NCI-H2029 treated with DMSO at 0.1 percent for 48 hours (cell line): ENCODE measurements at regions not wholly inside any gene's neighbourhood (a gene's known extent, or its start where the extent isn't known, plus 50 kb on each side); places are given as distances from the start of the nearest gene placed in this dataset.
"Not testable (repeated sequence)": the region's sequence is repeated elsewhere in the genome, so short reads cannot be mapped to it uniquely, and the experiment has no call there.

Experiments
- DNase-seq: peaks from one replicate; lab custom pipeline; 2025; lab: John Stamatoyannopoulos, UW

- no peak for DNase-seq
Measured at GRCh38 chr5:174982485-174982884, 258.1 kb downstream of the MSX2 start.

DNA sequence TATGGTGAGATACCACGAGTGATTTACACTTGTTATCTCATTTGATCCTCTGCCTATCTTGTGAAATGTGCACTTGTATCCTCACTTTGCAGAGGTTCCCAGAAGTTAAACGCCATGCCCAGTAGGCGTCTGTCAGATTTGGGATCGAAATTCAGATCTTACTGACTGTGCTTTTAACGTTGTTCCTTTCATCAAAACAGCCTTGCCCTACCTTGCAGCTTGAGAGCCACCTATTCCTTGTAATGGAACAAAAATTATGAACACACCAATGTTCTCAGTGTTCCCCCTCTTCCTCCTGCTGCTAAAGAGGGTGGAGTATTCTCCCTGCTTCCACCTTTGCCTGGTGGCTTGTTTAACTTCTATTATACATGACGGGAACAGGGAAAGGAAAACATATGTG is 257.0 kb downstream of the MSX2 start:
- no peak for DNase-seq

DNA sequence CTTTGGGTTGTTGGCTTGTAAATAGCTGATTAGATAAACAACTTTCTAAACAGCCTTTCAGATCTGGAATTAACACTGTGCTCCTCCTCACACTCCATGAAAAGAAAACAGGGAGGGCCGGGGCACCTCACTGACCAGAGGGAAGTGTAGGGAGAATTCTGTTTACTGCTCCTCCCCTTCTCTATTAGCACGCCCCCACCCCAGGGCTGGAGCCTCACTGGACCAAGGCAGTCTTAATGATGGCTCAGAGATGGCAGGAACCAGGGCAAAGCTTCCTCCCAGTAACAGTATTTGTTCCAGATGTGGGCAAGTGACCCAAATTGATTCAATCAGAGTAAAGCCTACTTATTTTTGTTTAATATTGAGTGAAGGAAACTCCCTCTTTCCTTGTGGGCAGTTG is 256.6 kb downstream of the MSX2 start:
- no peak for DNase-seq

GRCh38 chr5:174972291-174972690 is 247.9 kb downstream of the MSX2 start:
- DNase-seq: peak; percentile 69

GRCh38 chr5:174971210-174971609 is 246.8 kb downstream of the MSX2 start:
- no peak for DNase-seq

GRCh38 chr5:174970502-174970901 is 246.1 kb downstream of the MSX2 start:
- no peak for DNase-seq

- no peak for DNase-seq
Measured at GRCh38 chr5:174953871-174954270, 229.5 kb downstream of the MSX2 start.

DNA sequence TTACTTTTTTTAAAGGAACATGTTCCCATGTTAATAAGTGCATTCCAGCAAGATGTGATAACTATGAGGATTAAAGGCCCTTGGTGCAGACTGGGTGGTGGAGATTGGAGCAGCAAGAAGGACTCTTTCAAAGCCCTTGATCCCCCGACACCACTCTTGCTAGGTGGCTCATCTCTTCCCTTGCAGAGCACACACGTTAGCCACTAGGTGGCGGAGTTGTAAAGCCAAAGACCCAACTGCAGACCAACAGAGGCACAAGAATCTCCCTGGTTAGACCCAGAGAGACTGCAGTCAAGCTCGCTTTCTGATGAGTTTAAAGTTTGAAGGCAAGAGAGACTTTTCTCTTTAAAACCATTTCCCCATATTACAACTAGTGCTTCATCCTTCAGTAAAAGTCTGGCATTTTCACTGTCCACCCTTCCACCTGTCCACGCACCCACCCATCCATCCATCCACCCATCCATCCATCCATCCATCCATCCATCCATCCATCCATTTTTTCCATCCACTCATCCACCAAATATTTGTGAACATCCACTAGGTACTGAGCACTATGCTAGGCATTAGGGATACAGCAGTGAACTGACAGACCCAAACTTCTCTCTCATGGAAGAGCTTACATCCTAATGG is 226.9 kb downstream of the MSX2 start:
- peak; percentile 67 for DNase-seq

GRCh38 chr5:174947548-174947947 is 223.2 kb downstream of the MSX2 start:
- DNase-seq: no peak

GRCh38 chr5:174945853-174946252 is 221.5 kb downstream of the MSX2 start:
- peak; percentile 58 for DNase-seq

DNA sequence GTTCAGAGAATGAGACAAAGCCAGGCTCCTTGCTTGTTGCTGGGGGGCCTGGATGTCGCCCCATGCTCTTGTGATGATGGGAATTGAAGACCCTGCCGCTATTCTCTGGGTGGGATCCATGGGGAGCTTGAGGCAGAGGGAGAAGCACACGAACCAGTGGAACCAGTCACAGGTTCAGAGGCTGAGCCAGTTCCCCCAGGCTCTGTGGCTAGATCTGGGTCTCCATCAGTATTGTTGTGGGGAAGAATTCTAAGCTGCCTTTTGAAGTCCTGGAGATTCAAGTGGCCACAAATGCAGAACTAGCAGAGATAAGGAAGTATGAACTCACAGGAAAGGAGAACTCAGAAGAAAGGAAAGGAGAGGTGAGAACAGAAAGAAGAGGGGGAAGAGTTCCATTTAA is 219.4 kb downstream of the MSX2 start:
- DNase-seq: no peak

DNA sequence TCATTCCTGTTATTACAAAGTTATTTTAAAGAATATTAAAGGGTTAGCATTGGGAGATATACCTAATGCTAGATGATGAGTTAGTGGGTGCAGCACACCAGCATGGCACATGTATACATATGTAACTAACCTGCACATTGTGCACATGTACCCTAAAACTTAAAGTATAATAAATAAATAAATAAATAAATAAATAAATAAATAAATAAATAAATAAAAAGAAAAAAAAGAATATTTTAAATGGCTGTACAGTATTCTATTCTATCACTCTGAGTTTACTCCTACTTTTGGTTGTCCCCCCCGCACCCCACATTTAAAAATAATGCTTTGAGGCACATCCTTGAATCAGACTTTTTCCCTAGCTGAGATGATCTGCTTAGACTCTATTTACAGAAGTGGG is 218.6 kb downstream of the MSX2 start:
- not testable (repeated sequence) for DNase-seq

DNA sequence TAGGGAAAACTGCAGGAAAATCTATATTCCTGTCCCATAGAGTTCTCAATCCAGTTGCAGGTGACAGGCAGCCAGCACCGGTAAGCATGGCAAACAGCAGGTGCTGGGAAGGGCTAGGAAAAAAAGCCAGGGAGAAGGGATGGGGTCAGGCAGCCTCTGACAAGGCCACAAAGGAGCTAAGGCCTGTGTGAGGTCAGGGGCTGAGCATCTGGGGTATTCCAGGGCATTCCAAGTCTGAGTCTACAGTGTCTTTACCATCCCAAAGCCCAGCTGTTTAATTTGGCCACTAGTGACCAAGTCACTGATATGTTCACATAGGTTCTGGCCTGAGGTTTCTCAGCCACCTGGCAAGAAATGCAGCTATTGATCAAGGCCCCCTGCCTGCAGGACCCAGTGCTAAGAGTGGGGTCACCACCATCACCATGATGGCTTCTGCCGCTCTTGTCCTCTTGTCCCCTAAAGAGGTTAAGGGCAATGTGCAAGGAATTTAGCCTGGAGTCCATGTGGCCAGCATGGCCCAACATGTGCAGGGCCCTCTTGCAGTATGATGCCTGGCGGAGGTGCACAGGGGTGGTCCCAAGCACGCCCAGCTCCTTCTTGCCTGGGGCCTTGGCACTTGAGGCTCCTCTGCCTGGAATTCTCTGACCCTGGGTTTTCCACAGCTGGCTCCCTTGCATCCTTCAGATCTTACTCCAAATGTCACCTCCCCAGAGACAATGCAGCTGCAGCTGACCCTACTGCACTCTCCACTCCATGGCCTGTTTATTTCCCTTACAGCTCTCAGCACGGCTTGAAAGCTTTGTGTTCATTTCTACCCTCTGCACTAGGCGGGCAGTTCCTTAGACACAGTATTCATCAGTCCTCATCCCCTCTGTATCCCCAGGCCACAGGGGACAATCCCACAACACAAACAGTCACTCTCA is 213.1 kb downstream of the MSX2 start:
- no peak for DNase-seq

DNA sequence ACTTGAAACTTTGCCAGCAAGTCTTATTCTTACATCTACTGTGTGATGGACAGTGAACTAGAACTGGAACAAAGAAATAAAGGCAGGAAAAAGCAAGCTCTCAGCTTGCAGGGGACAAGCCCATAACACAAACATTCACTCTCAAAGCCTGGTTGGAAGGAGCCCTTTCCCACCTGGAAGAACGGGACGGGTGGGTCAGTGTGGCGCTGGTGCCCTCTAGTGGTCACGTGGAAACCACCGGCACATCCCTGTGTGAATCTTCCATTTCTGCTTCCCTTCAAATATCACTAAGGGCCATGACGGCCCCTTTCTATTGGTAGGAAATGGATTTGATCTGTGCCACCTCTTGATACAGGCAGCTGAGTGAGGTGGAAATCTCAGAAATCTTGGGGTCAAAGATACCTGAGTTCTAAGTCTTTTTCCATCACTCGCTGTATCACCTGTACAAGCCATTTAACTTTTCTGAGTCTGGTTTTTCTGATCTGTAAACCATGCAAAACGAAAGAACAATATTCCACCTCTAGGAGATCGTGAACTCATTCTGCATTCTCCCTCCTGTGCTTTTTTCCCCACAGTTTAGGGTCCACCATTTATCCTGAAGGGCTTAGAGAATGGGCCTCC is 211.6 kb downstream of the MSX2 start:
- peak; percentile 59 for DNase-seq

- DNase-seq: not testable (repeated sequence)
Measured at GRCh38 chr5:174931033-174931432, 206.7 kb downstream of the MSX2 start.

DNA sequence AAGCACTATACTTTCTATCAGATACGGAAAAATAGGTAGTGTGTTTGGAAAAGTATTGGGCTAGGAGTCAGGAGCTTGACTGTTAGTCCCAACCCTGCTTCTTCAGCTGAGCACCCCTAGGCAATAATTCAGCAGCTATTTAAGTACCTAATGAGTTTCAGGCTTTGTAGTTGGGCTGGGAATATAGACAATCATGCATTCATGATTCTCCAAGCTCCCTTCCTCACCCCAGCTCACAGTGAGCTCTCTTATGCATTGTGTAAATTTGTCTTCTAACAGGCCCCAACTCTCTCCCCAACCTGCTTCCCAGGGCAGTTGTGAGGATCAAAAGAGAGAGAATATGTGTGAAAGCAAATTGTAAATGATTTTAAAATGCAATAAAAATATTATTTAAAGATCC is 201.2 kb downstream of the MSX2 start:
- no peak for DNase-seq

DNA sequence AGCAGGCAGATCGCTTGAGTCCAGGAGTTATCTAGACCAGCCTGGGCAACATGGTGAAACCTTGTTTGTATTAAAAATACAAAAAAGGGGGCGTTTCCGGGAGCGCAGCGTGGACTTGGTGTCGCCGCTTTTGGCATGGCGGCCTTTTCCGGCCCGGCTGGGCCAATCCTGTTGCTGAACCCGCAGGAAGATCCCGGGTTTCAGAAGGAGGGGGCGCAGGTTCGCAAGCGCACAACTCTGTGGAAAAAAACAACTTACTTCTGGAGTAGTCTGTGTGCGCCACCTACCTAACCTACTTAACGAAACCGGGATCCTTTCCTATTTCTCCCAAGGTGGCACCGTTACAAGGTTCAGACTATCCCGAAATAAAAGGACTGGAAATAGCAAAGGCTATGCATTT is 198.6 kb downstream of the MSX2 start:
- no peak for DNase-seq

DNA sequence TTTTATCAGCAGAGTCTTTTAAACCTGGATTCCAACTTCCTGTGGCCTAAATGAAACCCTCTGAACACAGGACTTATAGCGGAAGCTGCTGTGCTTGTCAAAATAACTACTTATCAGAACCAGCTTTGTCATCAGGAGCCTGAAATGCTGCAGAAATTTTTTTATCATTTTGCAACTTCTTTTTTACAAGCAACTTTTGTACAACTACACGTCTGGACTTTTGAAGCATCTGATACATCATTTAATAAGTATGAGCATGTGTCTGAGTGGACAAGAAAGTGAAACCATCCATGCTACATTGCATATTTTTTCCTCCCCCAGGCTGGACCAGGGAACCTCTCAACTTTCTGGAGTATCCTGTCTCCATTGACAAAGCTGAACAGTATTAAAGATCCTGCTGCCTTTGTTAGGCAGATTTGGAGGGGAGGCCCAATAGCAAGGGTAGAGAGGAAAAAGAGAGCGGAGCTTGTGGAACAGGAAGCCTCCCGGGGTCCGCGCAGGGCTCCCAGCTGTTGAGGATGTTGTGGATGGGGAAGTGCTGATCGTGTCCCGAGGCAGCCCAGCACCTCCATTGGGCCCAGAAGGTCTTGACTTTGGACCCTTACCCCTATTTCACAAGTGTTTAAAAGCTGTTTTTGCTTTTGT is 196.6 kb downstream of the MSX2 start:
- no peak for DNase-seq

DNA sequence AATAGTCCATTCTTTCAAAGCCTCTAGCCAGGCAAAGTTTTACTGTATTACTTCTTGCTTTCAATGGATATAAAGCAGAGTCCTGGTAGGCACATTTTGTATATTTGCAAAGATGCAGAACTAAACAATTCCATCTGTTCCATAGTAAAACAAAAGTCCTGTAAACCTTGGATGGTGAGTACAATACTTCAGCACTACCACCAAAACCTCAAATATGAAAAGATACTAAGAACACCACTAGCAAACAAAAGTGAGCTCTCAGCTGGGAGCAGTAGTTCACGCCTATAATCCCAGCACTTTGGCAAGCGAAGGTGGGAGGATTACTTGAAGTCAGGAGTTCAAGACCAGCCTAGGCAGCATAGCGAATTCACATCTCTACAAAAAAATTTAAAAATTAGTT is 195.0 kb downstream of the MSX2 start:
- DNase-seq: no peak

DNA sequence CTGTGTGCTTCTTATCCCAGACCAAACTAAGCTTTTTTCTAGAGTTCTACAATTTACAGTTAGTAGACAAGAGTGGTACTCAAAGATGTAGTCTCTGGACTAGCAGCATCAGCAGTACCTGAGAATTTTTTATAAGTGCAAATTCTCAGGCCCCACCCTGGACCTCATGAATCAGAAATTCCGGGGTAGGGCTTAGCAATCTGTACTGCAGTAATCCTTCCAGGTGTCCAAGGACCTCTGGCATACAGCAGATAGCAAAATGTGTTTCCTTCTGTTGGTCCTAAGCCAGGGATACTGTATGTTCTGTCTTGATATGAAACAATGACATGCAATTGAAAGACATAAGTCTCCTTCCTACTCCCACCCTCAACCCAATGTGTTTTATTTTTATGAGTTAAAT is 194.3 kb downstream of the MSX2 start:
- no peak for DNase-seq

DNA sequence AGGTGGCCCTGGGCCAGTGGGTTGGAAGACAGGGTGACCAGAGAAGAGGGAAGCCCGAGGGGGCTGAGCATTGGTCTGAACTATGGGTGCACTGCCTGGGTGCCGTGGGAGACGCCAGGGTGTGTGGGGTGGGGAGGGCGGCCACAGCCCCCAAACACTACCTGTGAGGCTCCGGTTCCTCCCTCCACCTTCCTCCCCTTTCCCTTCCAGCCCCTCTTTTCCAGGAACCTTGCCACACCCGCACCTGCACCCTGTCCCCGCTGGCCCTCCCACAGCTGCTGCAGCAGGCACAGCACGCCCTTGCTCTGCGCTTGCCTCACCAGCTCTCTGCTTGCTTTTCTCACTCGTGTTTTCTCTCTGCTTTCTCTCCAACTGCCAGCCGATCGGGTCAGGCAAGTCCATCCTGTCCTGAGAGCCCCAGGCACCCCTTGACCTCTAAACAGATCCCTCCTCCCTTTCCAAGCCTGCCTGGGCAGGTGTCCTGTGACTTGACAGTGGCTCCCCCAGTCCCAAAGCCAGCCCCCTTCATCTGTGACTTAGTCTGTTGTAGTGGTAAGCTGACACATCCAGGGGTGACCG is 193.7 kb downstream of the MSX2 start:
- DNase-seq: no peak

DNA sequence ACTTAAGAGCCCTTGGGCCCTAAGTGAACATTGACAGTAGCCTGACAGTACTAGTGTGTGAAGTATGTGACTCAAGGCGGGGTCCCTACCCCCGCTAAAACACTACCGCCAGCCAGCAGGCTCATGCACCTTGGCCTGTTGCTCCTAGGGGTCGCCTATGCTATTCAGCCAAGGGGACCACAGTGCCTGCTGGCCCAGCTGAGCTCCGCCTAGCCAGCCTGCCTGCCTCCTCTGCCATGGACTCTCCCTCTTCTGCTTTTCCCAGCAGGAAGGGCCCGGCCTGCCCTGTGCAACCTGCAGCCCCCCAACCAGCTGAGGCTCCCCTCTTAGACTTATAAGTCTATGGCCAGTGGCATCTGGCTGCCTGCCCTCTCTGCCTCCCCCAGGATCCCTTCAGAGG is 193.1 kb downstream of the MSX2 start:
- not testable (repeated sequence) for DNase-seq
